ENCODE measurements at regions not wholly inside any gene's neighbourhood (a gene's known extent, or its start where the extent isn't known, plus 50 kb on each side); places are given as distances from the start of the nearest gene placed in this dataset.

- Histone ChIP-seq H3K36me3 (no peaks in the 10 kb centered on the region), H3K79me2 (ENCODE audit: low read depth) (no peaks in the 10 kb centered on the region), H3K4me1 (no peaks in the 10 kb centered on the region), H3K27me3 (no peaks in the 10 kb centered on the region), H3F3A (ENCODE audit: low read depth) (no peaks in the 10 kb centered on the region), H3K9me3 (ENCODE audit: low read depth) (no peaks in the 10 kb centered on the region), H4K20me1 (ENCODE audit: low read depth) (no peaks in the 10 kb centered on the region), H3K4me2 (no peak overlapping the region), H3K27ac (no peak overlapping the region), H2AFZ (replicated peaks) (no peak overlapping the region), H3K4me3 (no peak overlapping the region), H3K9ac (no peak overlapping the region)
- Mint-ChIP-seq H3K27ac (no peak overlapping the region), H3K27me3 (ENCODE audit: insufficient read depth, low read depth) (no peaks in the 10 kb centered on the region), H3K4me1 (no peaks in the 10 kb centered on the region), H3K36me3 (no peaks in the 10 kb centered on the region), H3K4me3 (no peak overlapping the region), H3K9me3 (no peaks in the 10 kb centered on the region)
- TF ChIP-seq CTCF (IDR thresholded peaks at IDR 0.05) (peak; percentile 94), EZH2phosphoT487 (IDR thresholded peaks at IDR 0.05) (no peak)
- peak; percentile 58 for DNase-seq (ENCODE audit: low spot score)
Measured at GRCh38 chr6:114747995-114748625, 405.3 kb upstream of the HS3ST5 start.

GRCh38 chr6:114740547-114740946 is 397.7 kb upstream of the HS3ST5 start:
- no peaks in the 10 kb centered on the region for H3K27me3 Mint-ChIP-seq (ENCODE audit: insufficient read depth, low read depth)
- H3K9me3 Mint-ChIP-seq, result peaks cover 2% of the 10 kb centered on the region
- H3F3A ChIP-seq (ENCODE audit: low read depth), result no peaks in the 10 kb centered on the region
- H3K4me2 ChIP-seq, result no peak overlapping the region
- no peak overlapping the region for H3K9ac ChIP-seq
- H3K36me3 Mint-ChIP-seq, result no peaks in the 10 kb centered on the region
- no peaks in the 10 kb centered on the region for H3K4me1 ChIP-seq
- H3K27me3 ChIP-seq, result no peaks in the 10 kb centered on the region
- H3K4me3 Mint-ChIP-seq, result no peak overlapping the region
- no peak overlapping the region for H2AFZ ChIP-seq (replicated peaks)
- H4K20me1 ChIP-seq (ENCODE audit: low read depth), result no peaks in the 10 kb centered on the region
- no peaks in the 10 kb centered on the region for H3K36me3 ChIP-seq
- no peak overlapping the region for H3K27ac Mint-ChIP-seq
- TF ChIP-seq EZH2 (IDR thresholded peaks at IDR 0.05) (no peak), CTCF (IDR thresholded peaks at IDR 0.05) (no peak), EZH2phosphoT487 (IDR thresholded peaks at IDR 0.05) (no peak)
- no peak overlapping the region for H3K4me3 ChIP-seq
- no peak overlapping the region for H3K27ac ChIP-seq
- no peak for DNase-seq (ENCODE audit: low spot score)
- no peaks in the 10 kb centered on the region for H3K79me2 ChIP-seq (ENCODE audit: low read depth)
- no peaks in the 10 kb centered on the region for H3K4me1 Mint-ChIP-seq
- no peaks in the 10 kb centered on the region for H3K9me3 ChIP-seq (ENCODE audit: low read depth)

- H3K79me2 ChIP-seq (ENCODE audit: low read depth), result no peaks in the 10 kb centered on the region
- Mint-ChIP-seq H3K4me3 (no peak overlapping the region), H3K36me3 (no peaks in the 10 kb centered on the region), H3K9me3 (peaks cover 2% of the 10 kb centered on the region), H3K4me1 (no peaks in the 10 kb centered on the region), H3K27me3 (ENCODE audit: insufficient read depth, low read depth) (no peaks in the 10 kb centered on the region), H3K27ac (no peak overlapping the region)
- H3K4me2 ChIP-seq, result no peak overlapping the region
- no peak overlapping the region for H3K9ac ChIP-seq
- no peak overlapping the region for H3K4me3 ChIP-seq
- H3K9me3 ChIP-seq (ENCODE audit: low read depth), result no peaks in the 10 kb centered on the region
- no peaks in the 10 kb centered on the region for H3K4me1 ChIP-seq
- no peak overlapping the region for H3K27ac ChIP-seq
- H4K20me1 ChIP-seq (ENCODE audit: low read depth), result no peaks in the 10 kb centered on the region
- H3F3A ChIP-seq (ENCODE audit: low read depth), result no peaks in the 10 kb centered on the region
- H3K27me3 ChIP-seq, result no peaks in the 10 kb centered on the region
- no peak for DNase-seq (ENCODE audit: low spot score)
- no peaks in the 10 kb centered on the region for H3K36me3 ChIP-seq
- H2AFZ ChIP-seq (replicated peaks), result no peak overlapping the region
- TF ChIP-seq CTCF (IDR thresholded peaks at IDR 0.05) (no peak), EZH2phosphoT487 (IDR thresholded peaks at IDR 0.05) (no peak), EZH2 (IDR thresholded peaks at IDR 0.05) (no peak)
Measured at GRCh38 chr6:114739656-114740055, 396.8 kb upstream of the HS3ST5 start.

All from neural progenitor cell (in vitro differentiated cells).